ENCODE measurements at regions not wholly inside any gene's neighbourhood (a gene's known extent, or its start where the extent isn't known, plus 50 kb on each side); places are given as distances from the start of the nearest gene placed in this dataset.

- no peak for DNase-seq
Measured at GRCh38 chr1:215458562-215458961, 108.5 kb upstream of the KCTD3 start.

- DNase-seq, result no peak
Measured at GRCh38 chr1:215459136-215459535, 108.0 kb upstream of the KCTD3 start.

- DNase-seq, result no peak
Measured at GRCh38 chr1:215466361-215466760, 100.7 kb upstream of the KCTD3 start.

- DNase-seq, result no peak
Measured at GRCh38 chr1:215471463-215471862, 95.6 kb upstream of the KCTD3 start.

GRCh38 chr1:215472723-215473122 is 94.4 kb upstream of the KCTD3 start:
- DNase-seq, result no peak

- DNase-seq, result no peak
Measured at GRCh38 chr1:215473943-215474342, 93.2 kb upstream of the KCTD3 start.

- peak in 5 of 56 donors; percentile 0 to 8 (median 2) for DNase-seq
Measured at GRCh38 chr1:215474940-215475339, 92.2 kb upstream of the KCTD3 start.

GRCh38 chr1:215475796-215476481 is 91.2 kb upstream of the KCTD3 start:
- DNase-seq, result no peak

GRCh38 chr1:215476541-215476940 is 90.6 kb upstream of the KCTD3 start:
- DNase-seq, result no peak

- no peak for DNase-seq
Measured at GRCh38 chr1:215477632-215478031, 89.5 kb upstream of the KCTD3 start.

GRCh38 chr1:215479567-215479966 is 87.5 kb upstream of the KCTD3 start:
- no peak for DNase-seq

- DNase-seq, result no peak
Measured at GRCh38 chr1:215482079-215482478, 85.0 kb upstream of the KCTD3 start.

- no peak for DNase-seq
Measured at GRCh38 chr1:215484171-215484939, 82.7 kb upstream of the KCTD3 start.

- no peak for DNase-seq
Measured at GRCh38 chr1:215487466-215487865, 79.6 kb upstream of the KCTD3 start.

- no peak for DNase-seq
Measured at GRCh38 chr1:215488850-215489249, 78.3 kb upstream of the KCTD3 start.

- DNase-seq, result no peak
Measured at GRCh38 chr1:215489771-215490565, 77.1 kb upstream of the KCTD3 start.

- DNase-seq, result no peak
Measured at GRCh38 chr1:215497528-215497927, 69.6 kb upstream of the KCTD3 start.

- DNase-seq, result no peak
Measured at GRCh38 chr1:215501496-215501895, 65.6 kb upstream of the KCTD3 start.

- no peak for DNase-seq
Measured at GRCh38 chr1:215502081-215502480, 65.0 kb upstream of the KCTD3 start.

- no peak for DNase-seq
Measured at GRCh38 chr1:215507119-215507518, 60.0 kb upstream of the KCTD3 start.

GRCh38 chr1:215508311-215508710 is 58.8 kb upstream of the KCTD3 start:
- DNase-seq, result no peak
